Tibial nerve (tissue), 4 donors: ENCODE measurements at regions not wholly inside any gene's neighbourhood (a gene's known extent, or its start where the extent isn't known, plus 50 kb on each side); places are given as distances from the start of the nearest gene placed in this dataset.

Source experiments
- EP300 ChIP-seq, 2 donors: sonication (generic); formaldehyde crosslinking; IDR thresholded peaks; one replicate each; pipeline ENCODE4 v1.6.1; 2017; ENCODE audit warnings: antibody characterized with exemption in 2 of 2, mild to moderate bottlenecking in 1 of 2
- POLR2A ChIP-seq, 2 donors: fragments of 450-650 bp; IDR thresholded peaks; one replicate each; pipeline ENCODE4 v1.6.1; 2017; ENCODE audit warnings: antibody characterized with exemption in 2 of 2, mild to moderate bottlenecking in 2 of 2, moderate library complexity in 2 of 2
- TF ChIP-seq, protein P1 (sequence below), 5 experiments: fragments of 200-600 bp in 3 of 5; fragments of 450-650 bp in 2 of 5; sonication (generic) in 3 of 5; IDR thresholded peaks; one replicate each; pipeline ENCODE4 v1.5.1; 2016 to 2019; ENCODE audit warnings: antibody characterized with exemption in 5 of 5, mild to moderate bottlenecking in 3 of 5, moderate library complexity in 2 of 5

DNA sequence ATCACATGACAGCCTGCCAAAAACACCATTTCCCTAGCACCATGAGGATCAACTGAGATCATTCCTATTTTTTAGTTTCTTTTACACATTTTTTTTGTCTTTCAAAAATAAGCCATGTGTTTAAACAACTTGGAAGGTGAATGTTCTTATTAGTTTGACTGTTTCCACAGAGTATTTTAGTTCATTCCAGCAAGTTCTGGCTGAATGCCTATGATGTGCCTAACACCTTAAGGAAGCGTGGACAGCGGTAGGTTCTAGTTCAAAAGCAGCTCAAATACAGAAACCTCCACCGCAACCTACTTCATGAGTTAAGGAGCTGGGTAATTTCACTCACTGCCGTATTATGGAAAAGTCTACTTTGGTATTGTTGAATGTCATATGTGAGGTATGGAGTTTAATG, 101.3 kb upstream of the ADAMTS9 start:
- TF ChIP-seq, protein P1, sequence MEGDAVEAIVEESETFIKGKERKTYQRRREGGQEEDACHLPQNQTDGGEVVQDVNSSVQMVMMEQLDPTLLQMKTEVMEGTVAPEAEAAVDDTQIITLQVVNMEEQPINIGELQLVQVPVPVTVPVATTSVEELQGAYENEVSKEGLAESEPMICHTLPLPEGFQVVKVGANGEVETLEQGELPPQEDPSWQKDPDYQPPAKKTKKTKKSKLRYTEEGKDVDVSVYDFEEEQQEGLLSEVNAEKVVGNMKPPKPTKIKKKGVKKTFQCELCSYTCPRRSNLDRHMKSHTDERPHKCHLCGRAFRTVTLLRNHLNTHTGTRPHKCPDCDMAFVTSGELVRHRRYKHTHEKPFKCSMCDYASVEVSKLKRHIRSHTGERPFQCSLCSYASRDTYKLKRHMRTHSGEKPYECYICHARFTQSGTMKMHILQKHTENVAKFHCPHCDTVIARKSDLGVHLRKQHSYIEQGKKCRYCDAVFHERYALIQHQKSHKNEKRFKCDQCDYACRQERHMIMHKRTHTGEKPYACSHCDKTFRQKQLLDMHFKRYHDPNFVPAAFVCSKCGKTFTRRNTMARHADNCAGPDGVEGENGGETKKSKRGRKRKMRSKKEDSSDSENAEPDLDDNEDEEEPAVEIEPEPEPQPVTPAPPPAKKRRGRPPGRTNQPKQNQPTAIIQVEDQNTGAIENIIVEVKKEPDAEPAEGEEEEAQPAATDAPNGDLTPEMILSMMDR (IDR thresholded peaks at IDR 0.05) = no peak
- no peak for TF ChIP-seq POLR2A (IDR thresholded peaks at IDR 0.05)
- TF ChIP-seq EP300 (IDR thresholded peaks at IDR 0.05) = no peak
